HCT116 (cell line): ENCODE measurements at regions not wholly inside any gene's neighbourhood (a gene's known extent, or its start where the extent isn't known, plus 50 kb on each side); places are given as distances from the start of the nearest gene placed in this dataset.

Experiments used
- CBX3 ChIP-seq: IDR thresholded peaks from 2 replicates; pipeline ENCODE4 v1.6.1; 2012; ENCODE audit warnings: low read depth
- CEBPB ChIP-seq: IDR thresholded peaks from 2 replicates; pipeline ENCODE4 v1.6.1; 2012; ENCODE audit warnings: low read depth
- EZH2 ChIP-seq: fragments of 200-600 bp; sonication (generic); IDR thresholded peaks from 2 replicates; pipeline ENCODE4 v1.6.1; 2017; ENCODE audit warnings: antibody characterized with exemption, mixed run types
- FOSL1 ChIP-seq: IDR thresholded peaks from 2 replicates; pipeline ENCODE4 v1.6.1; 2012; ENCODE audit warnings: low read depth
- POLR2A ChIP-seq: IDR thresholded peaks from 2 replicates; pipeline ENCODE4 v1.7.0; 2011; ENCODE audit warnings: borderline replicate concordance; ENCODE audit not compliant: insufficient read depth, insufficient read length; ENCODE audit errors: extremely low read depth
- RAD21 ChIP-seq: IDR thresholded peaks from 2 replicates; pipeline ENCODE4 v1.6.1; 2012; ENCODE audit warnings: low read depth, mild to moderate bottlenecking
- SP1 ChIP-seq: IDR thresholded peaks from 2 replicates; pipeline ENCODE4 v1.6.1; 2012; ENCODE audit warnings: low read depth
- TF ChIP-seq, protein P1 (sequence below), 3 experiments: fragments of 200-600 bp in 1 of 3; sonication (generic) in 1 of 3; IDR thresholded peaks in 2 of 3; conservative IDR thresholded peaks in 1 of 3; 2 replicates each; pipeline ENCODE4 v1.5.1; 2012 to 2017; ENCODE audit warnings: low read depth in 2 of 3, low read length in 2 of 3, antibody characterized with exemption in 1 of 3, borderline replicate concordance in 1 of 3, control low read depth in 1 of 3, mild to moderate bottlenecking in 1 of 3, mixed read lengths in 1 of 3, mixed run types in 1 of 3, moderate library complexity in 1 of 3; ENCODE audit not compliant: insufficient read depth in 1 of 3

- TF ChIP-seq EZH2 (no peak), FOSL1 (no peak), CEBPB (no peak), CBX3 (no peak), POLR2A (no peak), RAD21 (peak; percentile 48), SP1 (no peak)
- TF ChIP-seq, protein P1, sequence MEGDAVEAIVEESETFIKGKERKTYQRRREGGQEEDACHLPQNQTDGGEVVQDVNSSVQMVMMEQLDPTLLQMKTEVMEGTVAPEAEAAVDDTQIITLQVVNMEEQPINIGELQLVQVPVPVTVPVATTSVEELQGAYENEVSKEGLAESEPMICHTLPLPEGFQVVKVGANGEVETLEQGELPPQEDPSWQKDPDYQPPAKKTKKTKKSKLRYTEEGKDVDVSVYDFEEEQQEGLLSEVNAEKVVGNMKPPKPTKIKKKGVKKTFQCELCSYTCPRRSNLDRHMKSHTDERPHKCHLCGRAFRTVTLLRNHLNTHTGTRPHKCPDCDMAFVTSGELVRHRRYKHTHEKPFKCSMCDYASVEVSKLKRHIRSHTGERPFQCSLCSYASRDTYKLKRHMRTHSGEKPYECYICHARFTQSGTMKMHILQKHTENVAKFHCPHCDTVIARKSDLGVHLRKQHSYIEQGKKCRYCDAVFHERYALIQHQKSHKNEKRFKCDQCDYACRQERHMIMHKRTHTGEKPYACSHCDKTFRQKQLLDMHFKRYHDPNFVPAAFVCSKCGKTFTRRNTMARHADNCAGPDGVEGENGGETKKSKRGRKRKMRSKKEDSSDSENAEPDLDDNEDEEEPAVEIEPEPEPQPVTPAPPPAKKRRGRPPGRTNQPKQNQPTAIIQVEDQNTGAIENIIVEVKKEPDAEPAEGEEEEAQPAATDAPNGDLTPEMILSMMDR (IDR thresholded peaks at IDR 0.05 in 2 of 3, conservative IDR thresholded peaks at IDR 0.05 in 1 of 3; ENCODE audit: borderline replicate concordance in 1 of 3, insufficient read depth in 1 of 3, low read depth in 2 of 3, low read length in 2 of 3) = peak; percentile 13 to 24 (median 19); a peak in 2 of 6 replicates
Observed at GRCh38 chr5:6291961-6292360, 86.4 kb downstream of the MED10 start.
